Adipocyte (in vitro differentiated cells): ENCODE measurements at regions not wholly inside any gene's neighbourhood (a gene's known extent, or its start where the extent isn't known, plus 50 kb on each side); places are given as distances from the start of the nearest gene placed in this dataset.
"Not testable (repeated sequence)": the region's sequence is repeated elsewhere in the genome, so short reads cannot be mapped to it uniquely, and the experiment has no call there.

Source experiments
- DNase-seq: peaks from one replicate; pipeline ENCODE4 v3.0.0-alpha.2; 2015; ENCODE audit warnings: low read depth
- H3K27me3 ChIP-seq: replicated peaks from 2 replicates; pipeline ENCODE4 v1.7.0; 2013; ENCODE audit warnings: mild to moderate bottlenecking, low read length, moderate library complexity; ENCODE audit not compliant: control insufficient read depth, insufficient read depth
- H3K36me3 ChIP-seq: 2 replicates; pipeline ENCODE4 v1.7.0; 2013; ENCODE audit warnings: low read length, mild to moderate bottlenecking, moderate library complexity; ENCODE audit not compliant: control insufficient read depth, insufficient read depth, severe bottlenecking
- H3K4me1 ChIP-seq: 2 replicates; pipeline ENCODE4 v1.7.0; 2013; ENCODE audit warnings: mild to moderate bottlenecking, low read length, moderate library complexity; ENCODE audit not compliant: control insufficient read depth, insufficient read depth
- H3K4me3 ChIP-seq: 2 replicates; pipeline ENCODE4 v1.7.0; 2013; ENCODE audit warnings: mild to moderate bottlenecking, low read length, moderate library complexity
- H3K9ac ChIP-seq: 2 replicates; pipeline ENCODE4 v1.7.0; 2013; ENCODE audit warnings: mild to moderate bottlenecking, low read length, moderate library complexity
- H3K9me3 ChIP-seq: 2 replicates; pipeline ENCODE4 v1.7.0; 2013; ENCODE audit warnings: mild to moderate bottlenecking, low read length, moderate library complexity; ENCODE audit not compliant: control insufficient read depth

GRCh38 chr4:9009792-9010191 lies 138.2 kb upstream of the HMX1 start:
- not testable (repeated sequence) for H3K4me1 ChIP-seq, H3K9me3 ChIP-seq, H3K9ac ChIP-seq, H3K4me3 ChIP-seq, DNase-seq, H3K36me3 ChIP-seq, H3K27me3 ChIP-seq

- H3K9me3 ChIP-seq, DNase-seq, H3K27me3 ChIP-seq, H3K9ac ChIP-seq, H3K36me3 ChIP-seq, H3K4me3 ChIP-seq, H3K4me1 ChIP-seq: not testable (repeated sequence)
Observed at GRCh38 chr4:9008407-9008806, 136.8 kb upstream of the HMX1 start.

- H3K9me3 ChIP-seq, H3K4me1 ChIP-seq, H3K27me3 ChIP-seq, H3K9ac ChIP-seq, H3K4me3 ChIP-seq, H3K36me3 ChIP-seq, DNase-seq: not testable (repeated sequence)
Observed at GRCh38 chr4:9001153-9001552, 129.5 kb upstream of the HMX1 start.

GRCh38 chr4:9000505-9001001 lies 128.9 kb upstream of the HMX1 start:
- peak; percentile 66 for DNase-seq
- not testable (repeated sequence) for H3K4me3 ChIP-seq, H3K9ac ChIP-seq, H3K27me3 ChIP-seq, H3K9me3 ChIP-seq, H3K36me3 ChIP-seq, H3K4me1 ChIP-seq

- not testable (repeated sequence) for DNase-seq, H3K4me3 ChIP-seq, H3K27me3 ChIP-seq, H3K9me3 ChIP-seq, H3K36me3 ChIP-seq, H3K4me1 ChIP-seq, H3K9ac ChIP-seq
Observed at GRCh38 chr4:8992981-8993380, 121.3 kb upstream of the HMX1 start.

- H3K4me1 ChIP-seq, H3K27me3 ChIP-seq, H3K36me3 ChIP-seq, H3K9me3 ChIP-seq, DNase-seq, H3K4me3 ChIP-seq, H3K9ac ChIP-seq: not testable (repeated sequence)
Observed at GRCh38 chr4:8991449-8991848, 119.8 kb upstream of the HMX1 start.

GRCh38 chr4:8990341-8990740 lies 118.7 kb upstream of the HMX1 start:
- not testable (repeated sequence) for DNase-seq, H3K27me3 ChIP-seq, H3K9me3 ChIP-seq, H3K4me3 ChIP-seq, H3K9ac ChIP-seq, H3K4me1 ChIP-seq, H3K36me3 ChIP-seq

GRCh38 chr4:8985786-8986185 lies 114.1 kb upstream of the HMX1 start:
- not testable (repeated sequence) for H3K9me3 ChIP-seq, DNase-seq, H3K36me3 ChIP-seq, H3K27me3 ChIP-seq, H3K9ac ChIP-seq, H3K4me1 ChIP-seq, H3K4me3 ChIP-seq

- not testable (repeated sequence) for H3K9ac ChIP-seq, H3K36me3 ChIP-seq, DNase-seq, H3K4me3 ChIP-seq, H3K9me3 ChIP-seq, H3K27me3 ChIP-seq, H3K4me1 ChIP-seq
Observed at GRCh38 chr4:8984641-8985040, 113.0 kb upstream of the HMX1 start.

- H3K4me1 ChIP-seq, H3K4me3 ChIP-seq, DNase-seq, H3K9ac ChIP-seq, H3K27me3 ChIP-seq, H3K36me3 ChIP-seq, H3K9me3 ChIP-seq: not testable (repeated sequence)
Observed at GRCh38 chr4:8983921-8984320, 112.3 kb upstream of the HMX1 start.

GRCh38 chr4:8976466-8977128 lies 105.0 kb upstream of the HMX1 start:
- not testable (repeated sequence) for H3K9ac ChIP-seq, DNase-seq, H3K4me3 ChIP-seq, H3K4me1 ChIP-seq, H3K9me3 ChIP-seq, H3K27me3 ChIP-seq, H3K36me3 ChIP-seq

GRCh38 chr4:8972635-8973034 lies 101.0 kb upstream of the HMX1 start:
- not testable (repeated sequence) for H3K9ac ChIP-seq, H3K4me1 ChIP-seq, H3K36me3 ChIP-seq, H3K9me3 ChIP-seq, H3K4me3 ChIP-seq, DNase-seq, H3K27me3 ChIP-seq
